WERI-Rb-1 (cell line): ENCODE measurements at regions not wholly inside any gene's neighbourhood (a gene's known extent, or its start where the extent isn't known, plus 50 kb on each side); places are given as distances from the start of the nearest gene placed in this dataset.

Experiments
- DNase-seq: peaks from one replicate; pipeline ENCODE4 v3.0.0-alpha.2; 2020
- H3K27ac ChIP-seq: fragments of 250-450 bp; sonication (Bioruptor Pico); 2 replicates; pipeline ENCODE4 v1.5.1; 2020; ENCODE audit warnings: mild to moderate bottlenecking, moderate library complexity
- H3K27me3 ChIP-seq: fragments of 250-450 bp; sonication (Bioruptor Pico); 2 replicates; pipeline ENCODE4 v1.5.1; 2021; ENCODE audit warnings: mild to moderate bottlenecking, low read depth, moderate library complexity; ENCODE audit not compliant: insufficient read depth, severe bottlenecking
- H3K36me3 ChIP-seq: fragments of 250-450 bp; sonication (Bioruptor Pico); 2 replicates; pipeline ENCODE4 v1.5.1; 2020; ENCODE audit warnings: mild to moderate bottlenecking, moderate library complexity
- H3K4me3 ChIP-seq: 2 replicates; pipeline ENCODE4 v1.5.1; 2011; ENCODE audit warnings: low read depth, mild to moderate bottlenecking, control low read depth, low read length
- H3K9me3 ChIP-seq: fragments of 250-450 bp; sonication (Bioruptor Pico); 2 replicates; pipeline ENCODE4 v1.5.1; 2021; ENCODE audit warnings: mild to moderate bottlenecking, moderate library complexity; ENCODE audit not compliant: severe bottlenecking
- TF ChIP-seq, protein P1 (sequence below): IDR thresholded peaks from 2 replicates; pipeline ENCODE4 v1.5.1; 2011; ENCODE audit warnings: low read depth, mild to moderate bottlenecking, control low read depth, inconsistent platforms, low read length

DNA sequence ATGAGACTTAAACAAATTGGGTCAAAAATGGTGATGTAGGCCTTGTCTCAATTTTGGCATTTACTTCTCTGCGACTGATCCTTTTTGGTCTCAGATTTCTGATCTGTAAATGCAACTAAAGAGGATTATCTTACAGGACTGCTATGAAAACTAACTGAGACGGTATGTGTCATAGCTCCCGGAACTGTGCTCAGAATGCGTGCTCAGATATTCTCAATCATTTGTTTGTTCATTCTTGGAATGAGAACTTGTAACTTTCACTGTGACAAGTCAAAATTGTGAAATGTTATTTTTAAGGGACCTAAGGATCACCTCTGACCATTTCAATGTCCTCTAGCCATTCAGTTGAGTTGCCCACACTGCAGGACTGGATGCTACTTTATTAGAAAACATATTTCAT, 498.2 kb upstream of the PIK3C3 start:
- Histone ChIP-seq H3K4me3 (no peak overlapping the region), H3K27ac (no peak overlapping the region), H3K9me3 (no peaks in the 10 kb centered on the region), H3K36me3 (no peaks in the 10 kb centered on the region), H3K27me3 (no peaks in the 10 kb centered on the region)
- TF ChIP-seq, protein P1, sequence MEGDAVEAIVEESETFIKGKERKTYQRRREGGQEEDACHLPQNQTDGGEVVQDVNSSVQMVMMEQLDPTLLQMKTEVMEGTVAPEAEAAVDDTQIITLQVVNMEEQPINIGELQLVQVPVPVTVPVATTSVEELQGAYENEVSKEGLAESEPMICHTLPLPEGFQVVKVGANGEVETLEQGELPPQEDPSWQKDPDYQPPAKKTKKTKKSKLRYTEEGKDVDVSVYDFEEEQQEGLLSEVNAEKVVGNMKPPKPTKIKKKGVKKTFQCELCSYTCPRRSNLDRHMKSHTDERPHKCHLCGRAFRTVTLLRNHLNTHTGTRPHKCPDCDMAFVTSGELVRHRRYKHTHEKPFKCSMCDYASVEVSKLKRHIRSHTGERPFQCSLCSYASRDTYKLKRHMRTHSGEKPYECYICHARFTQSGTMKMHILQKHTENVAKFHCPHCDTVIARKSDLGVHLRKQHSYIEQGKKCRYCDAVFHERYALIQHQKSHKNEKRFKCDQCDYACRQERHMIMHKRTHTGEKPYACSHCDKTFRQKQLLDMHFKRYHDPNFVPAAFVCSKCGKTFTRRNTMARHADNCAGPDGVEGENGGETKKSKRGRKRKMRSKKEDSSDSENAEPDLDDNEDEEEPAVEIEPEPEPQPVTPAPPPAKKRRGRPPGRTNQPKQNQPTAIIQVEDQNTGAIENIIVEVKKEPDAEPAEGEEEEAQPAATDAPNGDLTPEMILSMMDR = no peak
- no peak for DNase-seq

GRCh38 chr18:41449612-41450011, 505.4 kb upstream of the PIK3C3 start:
- TF ChIP-seq, protein P1 = no peak
- H3K27me3 ChIP-seq = no peaks in the 10 kb centered on the region
- H3K27ac ChIP-seq = no peak overlapping the region
- no peak for DNase-seq
- H3K4me3 ChIP-seq = no peak overlapping the region
- H3K9me3 ChIP-seq = no peaks in the 10 kb centered on the region
- H3K36me3 ChIP-seq = no peaks in the 10 kb centered on the region

DNA sequence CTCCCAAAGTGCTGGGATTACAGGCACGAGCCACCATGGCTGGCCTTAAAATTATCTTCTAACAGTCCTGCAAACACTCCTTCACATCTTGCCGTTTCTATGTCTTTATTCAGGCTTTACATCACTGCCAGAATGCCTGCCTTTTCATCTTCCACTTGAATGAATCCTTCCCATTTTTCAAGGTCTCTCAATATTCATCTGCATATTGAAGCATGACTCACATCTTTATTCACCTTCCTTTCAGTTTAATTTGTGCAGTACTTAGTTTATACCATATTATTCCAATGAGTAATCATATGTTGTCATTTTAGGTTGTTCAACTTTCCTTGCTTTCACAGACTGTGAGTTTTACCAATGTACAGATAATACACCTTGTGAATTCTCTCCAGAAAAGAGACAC, 510.1 kb upstream of the PIK3C3 start:
- DNase-seq = no peak
- TF ChIP-seq, protein P1 = no peak
- H3K9me3 ChIP-seq = no peaks in the 10 kb centered on the region
- H3K36me3 ChIP-seq = no peaks in the 10 kb centered on the region
- H3K27me3 ChIP-seq = no peaks in the 10 kb centered on the region
- no peak overlapping the region for H3K27ac ChIP-seq
- no peak overlapping the region for H3K4me3 ChIP-seq

GRCh38 chr18:41436772-41437171, 518.3 kb upstream of the PIK3C3 start:
- Histone ChIP-seq H3K36me3 (no peaks in the 10 kb centered on the region), H3K9me3 (no peaks in the 10 kb centered on the region)
- TF ChIP-seq, protein P1 = no peak

GRCh38 chr18:41418598-41418997, 536.4 kb upstream of the PIK3C3 start:
- H3K4me3 ChIP-seq = no peak overlapping the region
- no peak for DNase-seq
- no peaks in the 10 kb centered on the region for H3K9me3 ChIP-seq
- TF ChIP-seq, protein P1 = no peak
- no peak overlapping the region for H3K27ac ChIP-seq
- no peaks in the 10 kb centered on the region for H3K36me3 ChIP-seq
- no peaks in the 10 kb centered on the region for H3K27me3 ChIP-seq

More at GRCh38 chr18:41436772-41437171, 518.3 kb upstream of the PIK3C3 start:
- Histone ChIP-seq H3K27me3 (no peaks in the 10 kb centered on the region), H3K27ac (no peak overlapping the region), H3K4me3 (no peak overlapping the region)
- no peak for DNase-seq

- no peak overlapping the region for H3K27ac ChIP-seq
- no peaks in the 10 kb centered on the region for H3K36me3 ChIP-seq
- no peaks in the 10 kb centered on the region for H3K9me3 ChIP-seq
- TF ChIP-seq, protein P1 = no peak
- no peak for DNase-seq
- H3K27me3 ChIP-seq = no peaks in the 10 kb centered on the region
- no peak overlapping the region for H3K4me3 ChIP-seq
Measured at GRCh38 chr18:41416044-41416443, 539.0 kb upstream of the PIK3C3 start.
